Gastrocnemius medialis (tissue), 4 donors: ENCODE measurements at regions not wholly inside any gene's neighbourhood (a gene's known extent, or its start where the extent isn't known, plus 50 kb on each side); places are given as distances from the start of the nearest gene placed in this dataset.

Experiments used
- ATAC-seq, 2 donors: fragments of 150-250 bp; one replicate each; pipeline ENCODE4 v1.9.1; 2016
- DNase-seq, 2 donors: peaks; one replicate each; pipeline ENCODE4 v3.0.0-alpha.2; 2019
- H3K27ac ChIP-seq, 4 donors: fragments of 200-600 bp; sonication (generic); 1 replicate in 1 of 4; 2 replicates in 3 of 4; pipeline ENCODE4 v1.5.1; 2016 to 2018; ENCODE audit warnings: mild to moderate bottlenecking in 2 of 4, moderate library complexity in 1 of 4
- H3K27me3 ChIP-seq, 3 donors: fragments of 200-600 bp; sonication (generic) in 2 of 3; 1 replicate in 1 of 3; 2 replicates in 2 of 3; pipeline versions ENCODE4 v1.5.1 to v1.6.0; 2016 to 2019; ENCODE audit warnings: mild to moderate bottlenecking in 1 of 3, moderate library complexity in 1 of 3
- H3K36me3 ChIP-seq, 2 donors: fragments of 200-600 bp; sonication (generic) in 1 of 2; one replicate each; pipeline ENCODE4 v1.5.1; 2017 to 2018
- H3K4me1 ChIP-seq, 2 donors: fragments of 200-600 bp; sonication (generic) in 1 of 2; one replicate each; pipeline ENCODE4 v1.5.1; 2016 to 2017; ENCODE audit warnings: mild to moderate bottlenecking in 2 of 2
- H3K4me3 ChIP-seq, 4 donors: fragments of 200-600 bp; sonication (generic) in 3 of 4; 1 replicate in 1 of 4; 2 replicates in 3 of 4; pipeline ENCODE4 v1.5.1; 2016 to 2019; ENCODE audit warnings: mild to moderate bottlenecking in 2 of 4
- H3K9me3 ChIP-seq, 3 donors: fragments of 200-600 bp; sonication (generic) in 2 of 3; 1 replicate in 1 of 3; 2 replicates in 2 of 3; pipeline ENCODE4 v1.5.1; 2016 to 2019
- POLR2A ChIP-seq, 2 donors: fragments of 450-650 bp; IDR thresholded peaks; one replicate each; pipeline ENCODE4 v1.6.1; 2017; ENCODE audit warnings: antibody characterized with exemption in 2 of 2, mild to moderate bottlenecking in 2 of 2, moderate library complexity in 2 of 2
- in situ Hi-C, 4 donors: fragments of 200-750 bp; cut with MboI; loops; one replicate each; pipeline versions ENCODE4 v1.15.0 to v1.8.0; 2017; ENCODE audit warnings: low sequenced_read_pairs in 4 of 4
- intact Hi-C: fragments of 100-400 bp; cut with DNase I; formaldehyde crosslinking; loops from one replicate; pipeline ENCODE4 v1.15.1; 2023; ENCODE audit warnings: low total_unique reads
- TF ChIP-seq, protein P1 (sequence below), 5 experiments: fragments of 450-650 bp in 3 of 5; fragments of 200-600 bp in 2 of 5; sonication (generic) in 2 of 5; IDR thresholded peaks in 4 of 5; conservative IDR thresholded peaks in 1 of 5; 1 replicate in 4 of 5; 2 replicates in 1 of 5; pipeline ENCODE4 v1.5.1; 2016 to 2019; ENCODE audit warnings: antibody characterized with exemption in 5 of 5, mild to moderate bottlenecking in 3 of 5, moderate library complexity in 3 of 5

DNA sequence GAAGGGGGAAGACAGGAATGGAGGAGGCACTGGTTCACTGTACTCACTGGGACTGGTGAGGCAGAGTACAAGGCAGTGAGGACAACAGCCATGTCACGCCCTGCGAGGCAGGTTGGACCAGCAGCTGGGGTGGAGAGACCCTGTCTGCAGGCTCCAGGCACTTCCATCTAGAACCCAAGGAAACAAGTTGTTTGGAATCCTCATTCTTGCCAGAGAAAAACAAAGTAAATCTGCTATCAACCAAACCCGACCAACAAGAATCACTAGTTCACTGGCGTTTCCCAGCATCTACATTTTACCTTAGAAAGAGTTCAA is 98.5 kb upstream of the CDYL start:
- in situ Hi-C loops (no loop called here), intact Hi-C loops (loop anchor here (10.0 kb wide), 1 partner anchor 393 kb away; no protein-coding TSS in a partner anchor)
- Histone ChIP-seq H3K27me3 (no peaks in the 10 kb centered on the region), H3K4me3 (no peak overlapping the region), H3K36me3 (no peaks in the 10 kb centered on the region), H3K4me1 (no peaks in the 10 kb centered on the region), H3K9me3 (no peaks in the 10 kb centered on the region), H3K27ac (no peak overlapping the region)
- TF ChIP-seq POLR2A (IDR thresholded peaks at IDR 0.05): no peak
- TF ChIP-seq, protein P1, sequence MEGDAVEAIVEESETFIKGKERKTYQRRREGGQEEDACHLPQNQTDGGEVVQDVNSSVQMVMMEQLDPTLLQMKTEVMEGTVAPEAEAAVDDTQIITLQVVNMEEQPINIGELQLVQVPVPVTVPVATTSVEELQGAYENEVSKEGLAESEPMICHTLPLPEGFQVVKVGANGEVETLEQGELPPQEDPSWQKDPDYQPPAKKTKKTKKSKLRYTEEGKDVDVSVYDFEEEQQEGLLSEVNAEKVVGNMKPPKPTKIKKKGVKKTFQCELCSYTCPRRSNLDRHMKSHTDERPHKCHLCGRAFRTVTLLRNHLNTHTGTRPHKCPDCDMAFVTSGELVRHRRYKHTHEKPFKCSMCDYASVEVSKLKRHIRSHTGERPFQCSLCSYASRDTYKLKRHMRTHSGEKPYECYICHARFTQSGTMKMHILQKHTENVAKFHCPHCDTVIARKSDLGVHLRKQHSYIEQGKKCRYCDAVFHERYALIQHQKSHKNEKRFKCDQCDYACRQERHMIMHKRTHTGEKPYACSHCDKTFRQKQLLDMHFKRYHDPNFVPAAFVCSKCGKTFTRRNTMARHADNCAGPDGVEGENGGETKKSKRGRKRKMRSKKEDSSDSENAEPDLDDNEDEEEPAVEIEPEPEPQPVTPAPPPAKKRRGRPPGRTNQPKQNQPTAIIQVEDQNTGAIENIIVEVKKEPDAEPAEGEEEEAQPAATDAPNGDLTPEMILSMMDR (IDR thresholded peaks at IDR 0.05 in 4 of 5, conservative IDR thresholded peaks at IDR 0.05 in 1 of 5): no peak
- ATAC-seq (no peak), DNase-seq (no peak)

DNA sequence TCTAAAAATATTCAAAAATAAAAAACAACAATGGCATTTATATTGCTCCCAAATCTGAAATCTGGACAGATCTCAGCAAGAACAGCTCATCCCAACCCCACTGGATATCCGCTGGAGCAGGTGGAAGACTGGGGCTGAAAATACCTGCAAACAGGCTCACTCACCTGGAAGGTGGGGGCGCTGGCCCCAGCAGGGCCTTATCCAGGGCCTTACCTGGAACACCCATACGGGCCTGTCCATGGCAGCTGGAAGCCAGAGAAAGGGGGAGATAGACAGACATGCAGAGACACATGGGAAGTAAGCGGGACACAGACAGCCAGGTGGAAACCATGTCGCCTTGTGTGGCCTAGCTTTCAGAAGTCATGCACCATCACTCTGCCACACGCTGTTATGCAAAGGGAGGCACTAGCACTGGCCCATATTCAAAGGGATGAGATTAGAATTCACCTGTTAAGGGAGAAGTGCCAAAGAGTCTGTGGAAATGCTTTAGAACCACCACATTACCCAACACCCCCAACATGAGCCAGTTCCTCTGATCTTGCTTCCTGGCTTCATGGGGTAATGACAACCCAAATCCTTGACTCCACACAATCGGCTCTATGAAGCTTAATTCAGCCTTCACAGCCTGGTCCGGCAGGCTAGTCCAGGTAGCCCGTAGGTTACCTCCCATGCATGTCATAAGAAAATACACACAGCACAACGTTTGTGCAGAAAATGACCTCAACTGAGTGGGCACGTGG is 99.0 kb upstream of the CDYL start:
- in situ Hi-C loops (no loop called here), intact Hi-C loops (loop anchor here (10.0 kb wide), 1 partner anchor 392 kb away; no protein-coding TSS in a partner anchor)
- H3K4me3 ChIP-seq: no peak overlapping the region
- no peaks in the 10 kb centered on the region for H3K9me3 ChIP-seq
- H3K36me3 ChIP-seq: no peaks in the 10 kb centered on the region
- ATAC-seq (peak in 1 of 2 donors; percentile 94), DNase-seq (peak in 1 of 2 donors; percentile 39)
- TF ChIP-seq, protein P1 (IDR thresholded peaks at IDR 0.05 in 4 of 5, conservative IDR thresholded peaks at IDR 0.05 in 1 of 5): no peak
- TF ChIP-seq POLR2A (IDR thresholded peaks at IDR 0.05): no peak
- H3K4me1 ChIP-seq: no peaks in the 10 kb centered on the region
- no peaks in the 10 kb centered on the region for H3K27me3 ChIP-seq
- H3K27ac ChIP-seq: peak overlapping the region in 1 of 4 donors; percentile 10

DNA sequence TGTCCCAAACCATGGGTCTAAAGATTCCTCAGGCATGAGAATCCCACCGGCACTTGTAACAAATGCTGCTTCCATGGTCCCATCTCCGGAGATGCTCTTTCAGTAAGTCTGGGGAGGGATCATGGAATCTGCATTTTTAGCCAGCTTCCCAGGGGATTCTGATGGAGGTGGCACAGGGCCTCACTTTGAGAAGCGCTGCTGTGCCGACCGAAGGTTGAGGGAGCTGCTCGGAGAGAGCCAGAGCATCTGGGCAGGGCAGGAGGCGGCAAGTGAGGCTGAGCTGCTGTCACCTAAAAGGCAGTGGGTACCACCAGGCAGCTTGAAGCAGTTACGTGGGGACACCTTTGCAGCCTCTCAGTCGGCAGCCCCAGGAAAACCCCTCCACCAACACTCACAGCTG is 100.2 kb upstream of the CDYL start:
- no peak overlapping the region for H3K4me3 ChIP-seq
- H3K27me3 ChIP-seq: no peaks in the 10 kb centered on the region
- H3K36me3 ChIP-seq: no peaks in the 10 kb centered on the region
- TF ChIP-seq, protein P1 (IDR thresholded peaks at IDR 0.05 in 4 of 5, conservative IDR thresholded peaks at IDR 0.05 in 1 of 5): no peak
- no peak for TF ChIP-seq POLR2A (IDR thresholded peaks at IDR 0.05)
- in situ Hi-C loops: no loop called here
- DNase-seq (no peak), ATAC-seq (no peak)
- intact Hi-C loops: loop anchor here (10.0 kb wide), 1 partner anchor 391 kb away; no protein-coding TSS in a partner anchor
- H3K4me1 ChIP-seq: no peaks in the 10 kb centered on the region
- H3K27ac ChIP-seq: no peak overlapping the region
- H3K9me3 ChIP-seq: no peaks in the 10 kb centered on the region

DNA sequence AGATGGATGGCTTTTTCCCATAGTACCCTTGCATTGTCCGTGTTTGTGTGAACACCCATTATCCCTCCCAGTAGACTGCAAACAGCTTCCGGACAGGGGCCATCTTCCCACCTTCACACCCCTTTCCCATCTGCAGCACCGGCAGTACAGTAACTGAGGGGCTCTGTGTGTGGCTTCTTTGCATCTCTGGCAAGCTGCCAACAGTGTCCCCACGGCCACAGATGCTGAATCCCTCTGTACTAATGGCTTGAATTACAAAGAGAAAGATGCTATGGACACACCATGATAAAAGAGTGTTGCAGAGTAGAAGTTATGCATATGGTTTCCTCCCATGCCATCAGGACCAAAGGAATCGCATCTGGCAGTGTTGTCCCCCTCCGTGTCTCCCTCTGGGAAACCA is 101.1 kb upstream of the CDYL start:
- H3K27me3 ChIP-seq: no peaks in the 10 kb centered on the region
- intact Hi-C loops (loop anchor here (10.0 kb wide), 1 partner anchor 390 kb away; no protein-coding TSS in a partner anchor), in situ Hi-C loops (no loop called here)
- no peak overlapping the region for H3K27ac ChIP-seq
- no peak overlapping the region for H3K4me3 ChIP-seq
- no peaks in the 10 kb centered on the region for H3K36me3 ChIP-seq
- DNase-seq: no peak
- no peaks in the 10 kb centered on the region for H3K4me1 ChIP-seq
- TF ChIP-seq, protein P1 (IDR thresholded peaks at IDR 0.05 in 4 of 5, conservative IDR thresholded peaks at IDR 0.05 in 1 of 5): no peak
- no peak for TF ChIP-seq POLR2A (IDR thresholded peaks at IDR 0.05)
- no peaks in the 10 kb centered on the region for H3K9me3 ChIP-seq
- no peak for ATAC-seq
